Thyroid gland (tissue), 4 donors: ENCODE measurements at regions not wholly inside any gene's neighbourhood (a gene's known extent, or its start where the extent isn't known, plus 50 kb on each side); places are given as distances from the start of the nearest gene placed in this dataset.

Source experiments
- CTCF ChIP-seq, 6 experiments: fragments of 200-600 bp in 3 of 6; fragments of 450-650 bp in 3 of 6; sonication (generic) in 3 of 6; IDR thresholded peaks; one replicate each; pipeline ENCODE4 v1.5.1; 2016 to 2019; ENCODE audit warnings: antibody characterized with exemption in 6 of 6, mild to moderate bottlenecking in 2 of 6, inconsistent platforms in 1 of 6, moderate library complexity in 1 of 6
- POLR2A ChIP-seq, 2 donors: fragments of 450-650 bp; IDR thresholded peaks; one replicate each; pipeline ENCODE4 v1.6.1; 2017; ENCODE audit warnings: antibody characterized with exemption in 2 of 2, mild to moderate bottlenecking in 2 of 2, moderate library complexity in 1 of 2

DNA sequence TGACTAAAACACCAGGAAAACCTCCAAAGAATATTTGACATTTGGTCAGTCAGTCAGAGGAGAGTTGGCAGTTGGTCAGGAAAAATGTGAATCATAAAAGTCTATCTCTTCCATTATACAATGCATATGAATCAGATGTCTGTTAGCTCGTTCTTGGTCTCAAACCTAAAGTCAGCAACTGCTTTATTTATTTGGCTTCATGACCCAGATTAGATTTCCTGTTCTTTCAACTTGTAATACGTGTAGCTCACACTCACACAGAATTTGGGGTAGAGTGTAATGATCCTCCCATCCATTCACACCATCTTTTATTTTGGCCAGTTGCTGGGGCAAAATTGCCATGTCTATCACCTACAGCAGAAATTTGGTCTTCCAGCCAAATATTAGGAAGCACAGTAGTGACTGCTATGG, 81.9 kb upstream of the COL5A2 start:
- TF ChIP-seq CTCF (IDR thresholded peaks at IDR 0.05) (no peak), POLR2A (IDR thresholded peaks at IDR 0.05) (no peak)
